Kasumi-1 (cell line): ENCODE measurements at regions not wholly inside any gene's neighbourhood (a gene's known extent, or its start where the extent isn't known, plus 50 kb on each side); places are given as distances from the start of the nearest gene placed in this dataset.
"Not testable (repeated sequence)": the region's sequence is repeated elsewhere in the genome, so short reads cannot be mapped to it uniquely, and the experiment has no call there.

Experiments
- DNase-seq, 2 experiments: peaks; one replicate each; lab custom pipeline; 2025; lab: John Stamatoyannopoulos, UW

DNA sequence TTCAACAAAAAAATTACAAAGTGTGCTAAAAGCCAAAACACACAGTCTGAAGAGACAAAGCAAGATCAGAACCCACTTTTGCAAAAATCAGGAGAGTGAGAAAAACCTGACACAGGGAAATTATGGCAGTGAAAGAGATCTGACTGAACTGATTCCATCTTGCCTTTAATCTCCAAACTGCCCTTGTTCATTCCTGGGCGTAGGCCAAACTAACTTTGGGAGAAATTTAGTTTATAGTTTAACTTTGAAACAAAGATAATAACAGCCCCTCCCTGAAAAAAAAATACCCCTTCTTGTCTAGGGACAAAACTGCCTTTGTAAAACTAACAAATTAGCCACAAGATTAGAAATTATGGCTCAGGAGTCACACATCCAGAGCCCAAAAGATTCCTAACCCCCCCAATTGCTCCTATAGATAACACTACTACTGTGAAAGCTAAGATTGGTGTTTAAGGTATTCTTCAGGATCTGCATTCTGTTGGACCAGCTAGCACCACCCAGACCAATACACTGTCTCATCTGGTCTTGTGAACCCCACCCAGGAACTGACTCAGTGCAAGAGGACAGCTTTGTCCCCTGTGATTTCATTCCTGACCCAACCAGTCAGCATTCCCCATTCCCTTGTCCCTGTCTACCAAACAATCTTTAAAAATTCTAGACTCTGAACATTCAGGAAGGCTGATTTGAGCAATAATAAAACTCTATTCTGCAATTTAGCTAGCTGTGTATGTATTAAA is 226.1 kb upstream of the SH3BP4 start:
- DNase-seq, result no peak

DNA sequence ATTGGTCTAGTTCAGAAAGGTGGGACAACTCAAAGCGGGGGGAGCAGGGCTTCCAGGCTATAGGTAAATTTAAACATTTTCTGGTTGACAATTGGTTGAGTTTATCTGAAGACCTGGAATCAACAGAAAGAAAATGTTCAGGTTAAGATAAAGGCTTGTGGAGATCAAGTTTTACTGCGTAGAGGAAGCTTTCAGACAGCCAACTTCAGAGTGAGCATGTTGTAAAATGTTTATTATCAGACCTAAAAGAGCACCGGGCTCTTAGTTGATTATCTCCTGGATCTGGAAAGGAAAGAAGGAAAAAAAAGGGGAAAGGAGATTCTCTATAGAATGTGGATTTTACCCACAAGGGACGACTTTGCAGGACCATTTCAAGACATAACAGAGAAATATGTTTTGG is 227.0 kb upstream of the SH3BP4 start:
- no peak for DNase-seq

DNA sequence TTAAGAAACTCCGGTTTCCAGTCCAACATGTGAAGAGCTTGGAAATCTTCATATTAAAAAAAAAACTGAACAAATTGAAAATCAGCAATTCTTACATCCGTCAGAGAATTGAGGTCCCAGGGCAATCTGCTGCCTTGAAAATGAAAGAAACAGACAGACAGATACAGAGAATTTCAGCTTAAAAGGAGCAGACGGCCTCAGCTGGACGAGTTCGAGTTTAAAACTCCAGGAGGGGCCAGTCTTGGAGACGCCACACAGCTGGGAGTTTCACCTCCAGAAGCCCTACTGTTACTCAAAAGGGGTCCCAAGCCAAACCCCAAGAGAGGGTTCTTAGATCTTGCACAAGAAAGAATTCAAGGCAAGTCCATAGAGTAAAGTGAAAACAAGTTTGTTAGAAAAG is 226.5 kb upstream of the ARL4C start:
- DNase-seq, result no peak

DNA sequence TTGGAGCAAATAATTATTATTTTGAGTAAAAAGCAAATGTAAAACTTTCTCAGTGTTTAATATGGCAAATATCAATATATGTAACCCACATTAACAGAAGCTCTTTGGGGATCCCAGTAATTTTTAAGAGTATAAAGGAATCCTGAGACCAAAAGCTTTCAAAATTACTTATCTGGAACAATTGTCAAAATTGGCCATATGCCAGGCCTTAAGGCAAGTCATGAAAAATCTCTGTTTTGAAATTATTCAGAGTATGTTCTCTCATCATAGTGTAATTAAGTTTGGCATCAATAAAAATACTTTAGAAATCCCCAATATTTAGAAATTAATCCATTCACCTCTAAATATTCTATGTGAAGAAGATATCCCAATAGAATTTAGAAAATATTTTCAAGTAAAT is 225.3 kb upstream of the ARL4C start:
- no peak for DNase-seq

DNA sequence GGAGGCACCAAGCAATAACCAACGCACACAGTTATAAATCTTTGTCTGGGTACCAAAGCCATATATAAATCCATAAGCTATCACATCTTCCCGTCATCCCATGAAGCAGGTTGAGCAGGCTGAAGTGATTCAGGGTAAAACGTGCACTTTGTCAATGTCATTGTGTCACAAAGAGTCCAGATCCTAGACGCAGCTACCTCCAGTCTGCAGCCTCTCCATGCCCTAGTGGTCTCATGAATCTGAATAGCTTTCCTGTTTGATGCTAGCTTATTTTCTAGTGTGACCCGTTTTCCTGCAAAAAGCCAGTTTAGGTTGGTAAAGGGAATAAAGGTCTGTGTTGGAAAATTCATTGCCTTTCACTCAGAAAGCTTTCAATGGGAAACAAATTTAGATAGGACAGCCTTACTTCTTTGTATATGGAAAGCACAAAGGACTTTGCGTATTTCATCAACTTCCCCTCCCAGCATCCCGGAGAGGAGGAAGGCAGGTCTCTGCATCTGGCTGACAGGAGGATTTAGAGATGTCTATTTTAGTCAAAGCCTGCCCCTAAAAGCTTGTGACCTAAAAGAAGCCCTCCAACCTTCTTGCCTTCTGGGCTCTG is 222.3 kb upstream of the ARL4C start:
- no peak for DNase-seq

DNA sequence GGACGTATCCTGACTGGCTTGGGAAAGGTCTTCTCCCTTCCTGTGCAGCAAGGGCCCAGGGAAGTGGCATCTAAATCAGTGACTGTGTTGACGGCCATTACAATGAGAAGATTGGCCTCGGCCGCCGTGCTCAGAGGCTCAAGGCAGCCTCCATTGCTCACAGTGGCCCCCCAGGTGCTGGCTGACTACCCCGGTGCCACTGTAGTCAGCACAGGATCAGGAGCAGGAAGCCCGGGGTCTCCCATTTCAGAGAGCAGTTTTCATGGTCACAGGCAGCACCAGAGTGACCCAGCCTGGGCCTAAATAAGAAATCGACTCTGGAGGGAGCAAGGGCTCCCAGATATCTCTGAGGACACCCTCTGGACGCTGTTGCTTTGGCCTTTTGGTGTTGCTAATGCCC is 219.4 kb upstream of the ARL4C start:
- DNase-seq, result no peak

DNA sequence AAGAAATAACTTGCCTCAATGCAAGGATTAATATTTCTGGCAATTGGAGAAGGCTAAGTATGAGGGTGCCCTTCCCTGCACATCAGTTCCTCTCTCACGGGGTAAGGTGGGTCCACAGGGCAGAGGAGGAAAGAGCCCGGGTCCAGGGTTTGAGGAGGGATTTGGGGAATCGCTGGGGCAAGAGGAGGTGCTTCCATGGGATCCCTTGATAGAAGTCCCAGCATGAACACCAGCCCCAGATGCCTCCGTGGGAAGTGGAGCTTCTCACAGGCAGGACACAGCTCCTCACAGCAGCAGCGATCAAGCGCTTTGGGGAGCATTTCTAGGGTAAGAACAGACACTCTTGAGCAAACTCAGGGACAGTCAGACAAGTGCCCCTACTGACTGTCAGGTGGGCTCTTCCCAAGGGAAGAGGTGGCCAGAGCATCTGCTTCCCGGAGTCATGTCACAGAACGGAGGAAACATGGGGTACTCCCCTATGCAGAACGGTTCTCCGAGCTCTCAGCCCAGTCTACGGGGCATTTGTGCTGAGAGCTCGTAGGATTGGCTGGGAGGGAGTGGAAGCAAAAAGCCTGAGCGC is 218.9 kb upstream of the ARL4C start:
- no peak for DNase-seq

DNA sequence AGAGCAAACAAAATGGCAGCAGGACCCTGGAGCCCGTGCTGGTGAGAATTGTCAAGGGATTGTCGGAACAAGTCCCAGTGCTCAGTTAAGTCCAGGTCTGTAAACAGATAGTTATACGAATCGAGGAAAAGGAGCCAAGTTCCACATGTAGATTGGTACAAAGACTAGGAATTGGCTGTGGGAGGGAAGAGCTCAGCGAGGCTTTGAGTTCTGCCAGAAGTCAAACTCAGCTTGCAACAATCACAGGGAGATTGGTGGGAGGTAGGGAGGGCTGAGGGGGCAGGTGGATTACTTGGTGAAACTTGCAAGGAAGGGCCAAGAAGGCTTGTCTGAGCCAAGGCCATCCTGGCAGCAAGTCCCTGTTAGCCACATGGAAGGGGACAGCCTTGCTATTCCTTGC is 217.8 kb upstream of the ARL4C start:
- no peak for DNase-seq

DNA sequence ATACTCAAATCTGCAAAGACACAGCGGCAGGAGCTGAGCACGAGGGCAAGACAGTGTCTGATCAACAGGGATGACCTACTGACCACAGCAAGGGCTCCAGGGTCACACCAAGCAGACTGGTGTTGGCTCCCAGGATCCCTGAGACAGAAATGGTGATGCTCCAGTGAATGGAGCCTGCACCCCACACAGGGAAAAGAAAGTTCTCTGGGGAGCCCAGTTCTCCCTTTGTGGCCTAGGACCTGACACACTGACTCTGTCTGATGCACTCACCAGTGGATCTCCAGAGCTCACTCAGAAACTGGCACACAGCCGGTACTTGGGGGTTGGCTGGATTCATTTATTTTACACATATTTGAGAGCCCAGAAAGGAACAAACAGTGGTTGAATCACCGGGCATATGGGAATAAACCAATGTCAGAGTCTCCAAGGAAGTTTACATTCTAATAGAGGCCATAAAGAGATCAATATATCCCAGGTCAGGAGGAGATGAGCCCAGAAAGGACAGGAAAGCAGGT is 215.6 kb upstream of the ARL4C start:
- DNase-seq, result no peak

DNA sequence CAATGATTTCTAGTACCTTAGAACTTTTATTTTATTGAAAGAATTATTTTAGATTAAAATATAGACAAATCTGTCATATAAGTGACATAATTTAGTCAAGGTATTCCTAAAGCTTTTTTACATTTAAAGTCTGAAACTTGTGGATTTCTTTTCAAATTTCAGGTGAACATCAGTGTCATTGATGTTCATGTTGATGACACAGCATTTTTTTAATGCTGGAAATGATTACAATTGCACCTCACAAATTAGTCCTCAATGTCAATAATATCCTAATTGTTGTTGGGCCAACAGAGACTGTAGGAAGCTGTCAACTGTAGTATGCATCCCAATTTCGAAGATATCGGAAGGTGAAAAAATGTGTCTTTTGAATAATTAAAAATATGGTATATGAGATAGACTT is 214.4 kb upstream of the ARL4C start:
- DNase-seq, result no peak

DNA sequence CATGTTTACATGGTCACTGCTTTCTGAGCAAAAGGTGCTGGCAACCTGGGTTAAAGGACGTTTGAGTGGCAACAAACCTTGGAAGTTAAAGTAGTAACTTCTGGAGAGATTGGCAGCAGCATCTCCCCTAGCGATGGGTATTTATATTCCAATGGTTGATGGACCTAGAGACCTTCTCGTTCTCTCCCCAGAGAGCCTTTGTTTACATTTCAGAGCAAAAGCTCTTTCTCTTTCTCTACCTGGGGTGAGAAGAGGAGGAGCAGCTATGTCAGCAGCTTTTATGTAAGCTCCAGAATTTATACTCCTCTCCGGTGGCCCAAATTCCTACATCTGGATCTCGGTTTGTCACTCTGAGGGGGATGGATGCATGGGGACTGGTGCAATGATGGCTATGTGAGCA is 213.7 kb upstream of the ARL4C start:
- no peak for DNase-seq

DNA sequence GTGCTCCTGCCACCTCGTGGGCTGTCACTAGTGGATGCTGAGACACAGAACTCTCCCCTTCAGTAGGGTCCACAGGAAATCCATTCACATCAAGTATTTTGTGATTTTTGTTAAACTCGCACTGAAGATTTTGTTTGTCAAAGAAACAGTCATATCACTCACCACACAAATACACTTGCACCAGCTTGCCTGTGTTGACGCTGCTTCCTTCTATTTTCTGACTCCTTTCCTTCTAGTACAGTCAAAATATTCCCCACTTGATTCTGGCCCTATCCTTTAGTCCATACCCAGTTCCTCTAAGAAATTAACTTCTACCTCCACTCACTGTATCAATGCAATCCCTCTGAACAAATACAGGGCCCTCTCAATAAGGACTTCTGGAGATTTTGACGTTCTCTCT is 213.2 kb upstream of the ARL4C start:
- DNase-seq, result no peak

DNA sequence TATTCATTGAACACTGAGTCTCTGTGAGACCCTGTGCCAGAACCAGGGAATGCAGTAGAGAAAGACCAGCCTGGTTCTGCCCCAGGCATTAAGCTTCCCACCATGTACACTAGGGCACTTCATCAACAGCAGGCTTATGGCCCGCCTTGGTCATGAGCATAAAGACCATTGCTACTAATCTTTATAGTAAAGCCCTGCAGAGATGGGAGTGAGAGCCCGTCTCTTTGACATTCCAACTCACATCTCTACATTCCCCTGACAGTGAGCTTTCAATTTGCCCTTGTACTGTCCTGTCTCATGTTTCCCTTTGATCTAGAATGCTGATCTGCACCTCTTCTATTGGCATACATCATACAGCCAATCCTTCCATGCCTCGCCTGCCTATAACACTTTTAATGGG is 211.8 kb upstream of the ARL4C start:
- no peak for DNase-seq

DNA sequence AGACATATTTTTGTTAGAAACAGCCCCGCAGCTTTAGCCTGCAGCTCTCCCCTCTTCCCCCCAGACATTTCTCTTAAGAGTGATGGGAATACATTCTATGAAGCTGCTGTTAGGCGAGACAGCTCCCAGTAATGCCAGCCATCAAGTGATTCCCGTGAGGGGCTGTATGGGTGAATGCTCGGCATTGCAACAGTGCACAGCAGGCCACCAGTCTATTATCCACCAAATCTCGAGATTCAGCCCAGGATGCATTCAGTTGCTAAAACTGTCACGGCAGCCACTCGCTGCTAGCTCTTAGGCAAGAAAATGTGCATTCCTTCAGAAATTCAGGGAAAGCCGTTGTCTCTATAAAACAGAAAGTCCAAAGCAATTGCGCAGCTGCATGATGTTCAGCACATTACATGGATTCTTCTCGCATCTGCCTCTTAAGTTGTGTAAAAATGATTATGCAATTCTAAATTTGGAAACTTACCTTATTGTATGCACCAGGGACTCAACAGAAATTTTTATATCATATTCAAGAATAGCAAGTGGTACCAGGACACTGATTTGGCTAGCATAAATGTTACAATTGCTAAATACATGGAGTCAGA is 211.3 kb upstream of the ARL4C start:
- no peak for DNase-seq

DNA sequence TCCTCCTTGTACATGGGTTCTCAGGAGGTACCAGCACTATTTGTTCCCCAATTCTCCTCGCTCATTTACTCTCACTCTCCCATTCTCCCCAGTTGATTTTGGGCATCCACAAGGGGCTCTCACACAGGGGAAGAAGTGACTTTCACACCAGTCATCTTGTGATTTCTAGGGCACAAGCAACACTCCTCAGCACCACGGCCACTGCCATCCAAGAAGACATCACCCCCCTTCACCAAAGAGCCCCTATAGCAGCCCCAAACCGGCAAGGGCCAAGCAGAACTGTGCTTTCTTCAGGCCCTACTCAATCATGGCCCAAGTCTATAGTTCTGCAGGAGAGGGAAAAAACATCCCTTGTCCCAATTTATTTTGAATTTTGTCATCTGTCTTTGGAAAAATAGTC is 209.2 kb upstream of the ARL4C start:
- DNase-seq, result no peak

DNA sequence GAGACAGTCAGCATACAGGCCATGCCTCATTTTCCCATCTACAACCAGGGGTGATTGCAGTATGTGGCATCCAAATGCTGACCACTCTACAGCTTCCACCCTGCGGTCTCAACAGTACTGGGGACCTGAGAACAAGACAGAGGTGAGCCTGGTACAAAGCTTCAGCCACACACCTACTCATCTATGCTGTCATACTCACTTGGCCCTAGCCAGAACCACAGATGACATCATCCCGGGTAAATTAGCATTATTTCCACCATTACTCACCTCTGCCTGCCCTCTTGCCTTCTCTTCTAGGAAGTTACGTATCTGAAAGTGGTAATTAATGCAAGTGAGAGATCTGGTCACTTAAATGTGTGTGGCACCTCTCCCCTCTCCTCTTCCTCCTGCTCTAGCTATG is 208.2 kb upstream of the ARL4C start:
- DNase-seq, result no peak

DNA sequence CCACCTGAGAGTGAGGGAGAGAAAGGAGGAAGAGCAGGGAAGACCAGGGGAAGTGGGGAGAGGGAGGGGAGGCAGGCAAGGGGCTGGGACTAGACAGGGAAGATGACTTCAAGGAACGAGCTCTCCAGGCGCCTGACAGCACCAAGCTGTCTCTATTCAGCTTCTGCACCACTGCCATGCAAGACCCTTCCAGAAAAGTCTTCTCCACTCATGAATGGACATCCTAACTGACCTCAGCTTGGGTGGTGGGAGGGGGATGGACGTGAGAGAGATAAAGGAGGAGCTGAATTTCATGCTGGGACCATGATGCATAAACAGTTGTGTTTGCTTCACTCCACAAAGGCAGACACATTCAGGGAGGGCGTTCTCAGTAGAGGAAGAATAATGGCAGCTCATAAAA is 206.4 kb upstream of the ARL4C start:
- no peak for DNase-seq

DNA sequence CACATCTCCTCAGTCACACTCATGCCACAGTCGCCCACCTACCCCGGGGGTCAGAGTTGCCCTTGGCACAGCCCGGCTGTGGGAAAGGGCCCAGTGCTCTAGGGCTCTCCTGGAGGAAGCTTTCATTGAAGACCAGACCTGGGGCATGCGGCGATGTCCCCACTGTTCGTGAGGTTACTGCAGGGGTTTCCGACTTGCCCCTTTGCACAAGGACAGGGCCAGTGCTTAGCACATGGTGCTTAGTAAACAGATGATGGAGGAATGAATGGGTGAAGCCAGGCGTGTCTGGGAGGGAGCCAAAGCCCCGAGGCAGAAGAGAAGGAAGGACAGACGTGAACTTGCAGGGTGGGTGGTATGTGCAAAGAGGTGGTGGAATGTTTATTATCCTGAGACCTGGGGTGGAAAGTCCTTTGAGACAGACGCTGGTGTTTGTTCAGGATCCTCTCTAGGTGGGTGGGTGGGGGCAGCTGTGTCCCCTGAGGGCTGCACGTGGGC is 205.9 kb upstream of the ARL4C start:
- DNase-seq, result no peak

DNA sequence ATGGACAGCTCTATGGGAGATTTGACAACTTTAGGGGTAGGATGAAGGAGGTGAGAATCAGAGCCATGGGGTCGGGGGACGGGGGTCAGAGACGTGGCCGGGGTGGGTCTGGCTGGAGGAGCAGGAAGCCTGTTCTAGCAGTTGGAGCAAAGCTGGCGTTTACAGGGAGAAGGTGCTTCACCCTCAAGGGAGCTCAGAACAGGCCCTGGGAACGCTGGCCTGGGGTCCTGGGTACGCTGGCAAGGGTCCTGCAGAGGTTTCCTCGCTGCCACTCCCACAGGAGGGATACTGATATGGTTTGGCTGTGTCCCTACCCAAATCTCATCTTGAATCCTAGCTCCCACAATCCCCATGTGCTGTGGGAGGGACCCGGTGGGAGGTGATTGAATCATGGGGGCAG is 205.0 kb upstream of the ARL4C start:
- DNase-seq, result no peak

DNA sequence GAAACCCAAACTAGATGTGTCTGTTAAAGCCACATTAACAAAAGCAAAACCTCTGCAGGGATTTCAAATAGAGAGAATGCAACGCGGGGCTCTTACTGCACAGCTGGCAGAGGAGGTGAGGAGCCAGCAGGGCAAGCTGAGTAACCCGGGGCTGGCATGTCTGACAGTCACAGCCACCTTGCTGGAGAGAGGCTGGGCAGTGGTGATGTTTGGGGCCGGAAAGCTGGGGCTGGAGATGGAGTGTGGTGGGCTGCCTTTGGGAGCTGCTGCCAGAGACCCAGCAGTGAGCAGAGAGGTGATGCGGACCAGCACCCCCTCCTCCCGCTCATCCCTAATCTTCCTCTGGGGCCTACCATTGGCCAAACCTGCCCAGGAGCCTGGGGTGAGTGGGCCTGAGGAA is 204.5 kb upstream of the ARL4C start:
- no peak for DNase-seq

DNA sequence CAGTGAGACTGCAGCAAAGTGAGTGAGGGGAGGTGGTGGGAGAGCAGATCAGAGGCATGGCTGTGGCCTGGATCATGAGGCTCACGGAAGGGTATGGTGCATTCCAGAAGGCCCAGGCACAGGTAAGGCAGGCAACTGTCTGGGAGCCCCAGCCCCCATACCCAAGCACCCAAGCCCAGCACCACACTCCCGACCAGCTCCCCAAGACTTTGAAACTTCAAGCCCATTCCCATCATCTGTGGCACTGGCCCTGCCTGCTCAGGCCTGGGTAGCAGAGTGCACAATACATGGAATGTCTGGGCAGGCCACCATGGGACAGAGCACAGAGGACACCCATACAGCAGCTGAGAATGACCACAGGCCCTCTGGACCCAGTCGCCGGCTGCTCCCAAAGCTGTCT is 202.6 kb upstream of the ARL4C start:
- DNase-seq, result no peak

DNA sequence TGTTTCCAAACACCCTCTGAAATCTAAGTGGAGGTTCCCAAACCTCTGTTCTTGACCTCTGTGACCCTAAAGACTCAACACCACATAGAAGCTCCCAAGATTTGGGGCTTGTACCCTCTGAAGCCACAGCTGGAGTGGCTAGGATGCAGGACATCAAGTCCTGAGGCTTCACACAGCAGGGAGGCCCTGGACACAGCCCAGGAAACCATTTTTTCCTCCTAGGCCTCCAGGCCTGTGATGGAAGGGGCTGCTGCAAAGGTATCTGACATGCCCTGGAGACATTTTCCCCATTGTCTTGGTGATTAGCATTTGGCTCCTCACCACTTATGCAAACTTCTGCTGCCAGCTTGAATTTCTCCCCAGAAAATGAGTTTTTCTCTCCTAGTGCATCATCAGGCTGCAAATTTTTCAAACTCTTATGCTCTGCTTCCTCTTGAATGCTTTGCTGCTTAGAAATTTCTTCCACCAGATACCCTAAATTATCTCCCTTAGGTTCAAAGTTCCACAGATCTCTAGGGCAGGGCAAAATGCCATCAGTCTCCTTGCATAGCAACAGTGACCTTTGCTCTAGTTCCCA is 200.5 kb upstream of the ARL4C start:
- not testable (repeated sequence) for DNase-seq

DNA sequence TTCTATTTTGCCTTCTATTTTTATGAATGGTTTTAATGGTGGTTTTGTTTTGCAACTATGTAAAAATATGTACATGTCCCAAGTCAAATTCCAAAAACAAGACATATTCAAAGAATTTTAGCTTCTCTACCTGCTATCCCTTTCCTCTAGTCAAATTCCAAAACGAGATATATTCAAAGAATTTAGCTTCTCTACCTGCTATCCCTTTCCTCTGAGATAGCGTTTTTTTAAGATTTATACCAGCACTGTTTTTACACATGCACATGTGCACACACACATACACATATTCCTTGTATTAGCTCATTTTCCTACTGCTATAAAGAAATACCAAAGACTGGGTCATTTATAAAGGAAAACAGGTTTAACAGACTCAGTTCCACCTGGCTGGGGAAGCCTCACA is 199.1 kb upstream of the ARL4C start:
- no peak for DNase-seq
